ENCODE measurements at regions not wholly inside any gene's neighbourhood (a gene's known extent, or its start where the extent isn't known, plus 50 kb on each side); places are given as distances from the start of the nearest gene placed in this dataset.
"Not testable (repeated sequence)": the region's sequence is repeated elsewhere in the genome, so short reads cannot be mapped to it uniquely, and the experiment has no call there.

DNA sequence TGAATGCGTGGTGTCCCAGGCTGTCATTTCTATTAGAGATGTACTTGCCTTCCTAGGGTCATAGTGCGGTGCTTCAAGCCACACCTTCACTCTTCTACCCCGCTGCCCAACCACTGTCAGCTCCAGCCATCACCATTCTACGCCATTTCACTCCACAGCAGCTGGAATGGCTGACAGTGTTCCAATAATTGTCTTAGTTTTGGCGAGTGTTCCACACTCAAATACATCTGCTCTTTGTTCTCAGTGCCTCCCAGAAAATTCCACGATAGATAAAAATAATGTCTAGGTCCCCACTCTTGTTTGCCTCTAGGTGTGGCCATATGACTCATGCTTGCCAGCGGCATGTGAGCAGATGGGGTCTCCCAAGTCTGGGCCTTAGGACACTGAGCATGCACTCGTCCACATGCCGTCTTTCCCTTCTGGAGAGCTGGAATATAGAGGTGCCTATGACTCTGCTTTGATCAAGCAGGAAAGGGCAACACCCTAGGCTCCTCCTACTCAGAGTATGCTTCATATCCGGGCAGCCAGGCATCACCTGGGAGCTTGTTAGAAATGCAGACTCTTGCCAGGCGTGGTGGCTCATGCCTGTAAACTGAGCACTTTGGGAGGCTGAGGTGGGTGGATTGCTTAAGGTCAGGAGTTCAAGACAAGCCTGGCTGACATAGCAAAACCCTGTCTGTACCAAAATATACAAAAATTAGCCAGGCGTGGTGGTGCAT is 163.0 kb downstream of the BRMS1L start:
- no peak for DNase-seq (ENCODE audit: low spot score)

DNA sequence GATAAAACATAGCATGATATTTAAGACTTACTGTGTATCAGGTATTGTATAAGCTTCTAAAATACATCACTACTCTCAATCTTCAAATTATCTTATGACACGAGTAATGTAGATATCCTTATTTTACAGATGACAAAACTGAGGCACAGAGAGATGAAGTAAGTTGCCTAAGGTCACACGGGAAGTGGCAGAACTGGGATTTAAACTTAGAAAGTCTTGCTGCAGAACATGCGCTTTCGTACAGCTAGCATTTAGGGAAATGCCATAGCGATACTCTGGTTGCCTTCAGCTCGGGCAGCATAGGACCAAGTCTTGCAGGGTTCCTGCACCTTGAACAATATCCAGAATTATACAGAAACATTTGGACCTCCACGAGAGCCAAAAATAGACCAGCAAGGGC is 162.4 kb downstream of the BRMS1L start:
- no peak for DNase-seq (ENCODE audit: low spot score)

DNA sequence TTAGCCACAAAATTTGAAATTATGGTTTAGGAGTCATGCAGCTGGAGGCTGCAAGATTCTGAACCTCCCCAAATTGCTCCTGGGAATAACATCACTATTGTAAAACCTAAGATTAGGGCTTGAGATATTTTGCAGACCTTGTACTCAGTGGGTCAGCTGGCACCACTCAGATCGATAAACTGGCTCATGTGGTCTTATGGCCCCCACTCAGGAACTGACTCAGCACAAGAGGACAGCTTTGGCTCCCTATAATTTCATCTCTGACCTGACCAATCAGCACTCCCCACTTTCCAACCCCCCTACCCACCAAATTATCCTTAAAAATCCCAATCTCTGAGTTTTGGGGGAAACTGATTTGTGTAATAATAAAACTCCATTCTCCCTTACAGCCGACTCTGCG is 161.6 kb downstream of the BRMS1L start:
- DNase-seq (ENCODE audit: low spot score), result no peak

DNA sequence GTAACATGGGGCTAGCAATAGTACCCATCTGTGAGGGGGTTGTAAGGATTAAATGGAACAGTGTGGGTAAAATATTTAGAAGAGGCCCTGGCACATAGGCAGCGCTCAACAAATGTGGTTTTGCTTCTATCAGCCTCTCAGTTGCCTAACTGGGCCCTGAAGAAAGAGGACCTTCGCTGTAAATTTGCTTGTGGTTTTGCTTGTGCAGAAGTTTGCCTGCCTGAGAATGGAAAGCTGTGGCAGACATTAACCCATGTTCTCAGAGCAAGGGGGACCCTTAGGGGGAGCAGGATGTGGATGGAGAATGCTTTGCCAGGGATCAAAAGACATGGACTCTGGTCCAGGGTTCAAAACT is 160.1 kb downstream of the BRMS1L start:
- DNase-seq (ENCODE audit: low spot score), result no peak

- no peak for DNase-seq (ENCODE audit: low spot score)
Observed at GRCh38 chr14:35985474-35986218, 159.5 kb downstream of the BRMS1L start.

GRCh38 chr14:35979531-35979930 is 153.4 kb downstream of the BRMS1L start:
- DNase-seq (ENCODE audit: low spot score), result no peak

DNA sequence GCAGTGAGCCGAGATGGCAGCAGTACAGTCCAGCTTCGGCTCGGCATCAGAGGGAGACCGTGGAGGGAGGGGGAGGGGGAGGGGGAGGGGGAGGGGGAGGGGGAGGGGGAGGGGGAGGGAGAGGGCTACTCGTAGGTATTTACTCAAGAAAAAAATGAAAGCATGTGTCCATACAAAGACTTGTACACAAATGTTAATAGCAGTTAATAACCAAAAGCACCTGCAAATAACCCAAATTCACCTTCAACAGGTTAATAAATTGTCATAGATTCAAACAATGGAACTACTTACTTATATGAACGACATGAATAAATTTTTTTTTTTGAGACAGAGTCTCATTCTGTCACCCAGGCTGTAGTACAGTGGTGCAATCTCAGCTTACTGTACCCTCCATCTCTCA is 152.4 kb downstream of the BRMS1L start:
- no peak for DNase-seq (ENCODE audit: low spot score)

GRCh38 chr14:35975814-35976213 is 149.7 kb downstream of the BRMS1L start:
- no peak for DNase-seq (ENCODE audit: low spot score)

- DNase-seq (ENCODE audit: low spot score), result no peak
Observed at GRCh38 chr14:35973770-35974169, 147.6 kb downstream of the BRMS1L start.

- no peak for DNase-seq (ENCODE audit: low spot score)
Observed at GRCh38 chr14:35971965-35972630, 146.0 kb downstream of the BRMS1L start.

GRCh38 chr14:35969310-35969709 is 143.2 kb downstream of the BRMS1L start:
- DNase-seq (ENCODE audit: low spot score), result no peak

DNA sequence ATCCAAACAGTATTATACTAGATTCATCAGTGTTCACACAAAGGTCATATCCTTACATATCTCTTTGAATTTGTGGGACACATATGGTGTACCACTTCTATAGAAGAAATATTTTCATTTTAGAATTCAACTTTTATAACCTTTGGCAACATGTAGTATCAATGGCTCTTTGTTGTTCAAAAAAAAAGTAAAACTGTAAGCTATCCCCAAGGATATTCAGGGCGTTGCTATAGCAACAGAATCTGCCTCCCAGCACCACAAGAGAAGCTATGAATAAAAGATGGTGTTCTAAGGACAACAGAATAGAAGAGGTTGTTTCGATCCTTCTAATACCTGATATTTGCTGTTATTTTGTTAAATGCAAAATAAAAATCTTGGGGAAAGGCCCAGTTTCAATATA is 139.3 kb downstream of the BRMS1L start:
- no peak for DNase-seq (ENCODE audit: low spot score)

GRCh38 chr14:35964697-35965286 is 138.7 kb downstream of the BRMS1L start:
- DNase-seq (ENCODE audit: low spot score), result no peak

- DNase-seq (ENCODE audit: low spot score), result no peak
Observed at GRCh38 chr14:35963209-35963608, 137.1 kb downstream of the BRMS1L start.

DNA sequence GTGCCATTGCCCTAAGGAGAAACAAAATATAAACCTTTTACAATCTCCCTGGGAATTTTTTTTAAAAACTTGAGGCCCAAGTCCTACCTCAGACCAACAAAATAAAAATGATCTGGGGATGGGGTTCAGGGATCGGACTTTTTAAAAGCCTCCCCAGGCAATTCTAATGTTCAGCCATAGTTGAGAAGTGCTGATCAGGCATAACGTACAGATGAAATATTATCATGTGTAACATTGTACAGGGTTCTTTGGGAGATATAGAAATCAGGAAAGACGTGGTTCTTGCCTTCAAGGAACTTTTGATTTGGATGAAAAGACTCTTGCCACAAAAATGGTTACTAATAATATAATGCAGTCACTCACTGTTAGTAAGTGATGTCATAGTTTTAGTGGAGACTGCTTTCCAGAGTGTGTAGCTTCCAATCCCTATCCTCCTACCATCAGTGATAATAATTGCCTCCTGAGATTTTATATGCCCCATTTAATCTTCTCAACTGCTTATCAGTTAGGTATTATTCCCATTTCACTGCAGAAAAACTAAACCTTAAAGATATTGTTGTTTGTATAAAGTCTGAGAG is 135.6 kb downstream of the BRMS1L start:
- no peak for DNase-seq (ENCODE audit: low spot score)

- no peak for DNase-seq (ENCODE audit: low spot score)
Observed at GRCh38 chr14:35959835-35960234, 133.7 kb downstream of the BRMS1L start.

DNA sequence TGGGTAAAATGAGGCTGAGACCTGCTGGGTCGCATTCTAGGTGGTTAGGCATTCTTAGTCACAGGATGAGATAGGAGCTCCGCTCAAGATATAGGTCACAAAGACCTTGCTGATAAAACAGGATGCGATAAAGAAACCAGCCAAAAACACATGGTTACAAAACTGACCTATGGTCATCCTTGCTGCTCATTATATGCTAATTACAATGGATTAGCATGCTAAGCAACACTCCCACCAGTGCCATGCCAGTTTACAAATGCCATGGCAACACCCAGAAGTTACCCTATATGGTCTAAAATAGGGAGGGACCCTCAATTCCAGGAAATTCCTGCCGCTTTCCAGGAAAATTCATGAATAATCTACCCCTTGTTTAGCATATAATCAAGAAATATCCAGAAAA is 132.4 kb downstream of the BRMS1L start:
- DNase-seq (ENCODE audit: low spot score), result no peak

- DNase-seq (ENCODE audit: low spot score), result no peak
Observed at GRCh38 chr14:35956376-35957085, 130.4 kb downstream of the BRMS1L start.

DNA sequence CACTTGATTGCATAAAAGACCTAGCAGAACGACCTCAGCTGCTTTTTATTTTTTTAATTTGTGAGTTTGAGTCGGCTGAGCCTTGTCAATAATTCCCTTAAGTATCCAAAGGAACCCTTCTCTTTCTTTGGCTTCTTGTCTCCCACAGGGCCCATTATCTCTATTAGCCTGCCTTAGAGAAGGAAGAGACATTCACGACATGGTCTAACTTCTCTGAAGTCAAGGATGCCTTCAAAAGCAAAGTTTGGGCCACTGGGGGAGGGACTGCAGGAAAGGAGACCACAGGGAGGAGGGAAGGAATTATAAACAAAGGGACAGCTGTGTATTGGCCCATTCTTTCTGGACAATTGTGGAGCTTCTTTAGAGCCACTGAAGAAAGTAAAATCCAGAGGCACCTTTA is 126.4 kb downstream of the BRMS1L start:
- DNase-seq (ENCODE audit: low spot score), result no peak

GRCh38 chr14:35949920-35950513 is 123.9 kb downstream of the BRMS1L start:
- DNase-seq (ENCODE audit: low spot score), result no peak

DNA sequence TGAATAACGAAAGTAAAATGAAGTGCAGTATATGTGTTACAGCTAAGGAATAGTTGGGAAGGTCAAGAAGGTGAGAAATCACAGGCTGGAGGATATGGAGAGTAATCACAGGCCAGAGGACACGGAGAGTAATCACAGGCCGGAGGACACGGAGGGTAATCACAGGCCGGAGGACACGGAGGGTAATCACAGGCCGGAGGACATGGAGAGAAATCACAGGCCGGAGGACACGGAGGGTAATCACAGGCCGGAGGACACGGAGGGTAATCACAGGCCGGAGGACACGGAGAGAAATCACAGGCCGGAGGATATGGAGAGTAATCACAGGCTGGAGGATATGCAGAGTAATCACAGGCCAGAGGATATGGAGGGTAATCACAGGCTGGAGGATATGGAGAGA is 121.8 kb downstream of the BRMS1L start:
- DNase-seq (ENCODE audit: low spot score), result not testable (repeated sequence)

All from GM03348 (cell line).